H1 (cell line): ENCODE measurements at regions not wholly inside any gene's neighbourhood (a gene's known extent, or its start where the extent isn't known, plus 50 kb on each side); places are given as distances from the start of the nearest gene placed in this dataset.

Experiments
- CTCF ChIA-PET: fragments of 300-600 bp; sonication (Branson Sonifier 250); formaldehyde crosslinking; loops from one replicate; lab custom pipeline; 2021; ENCODE audit not compliant: partially characterized antibody; lab: Charles Lee
- POLR2A ChIA-PET: fragments of 300-600 bp; sonication (Branson Sonifier 250); formaldehyde crosslinking; loops from one replicate; lab custom pipeline; 2021; ENCODE audit warnings: inconsistent platforms; ENCODE audit not compliant: partially characterized antibody; lab: Charles Lee
- DNase-seq, 2 experiments: peaks; one replicate each; pipeline versions ENCODE4 v3.0.0 to v3.0.0-alpha.2; 2010 to 2022; ENCODE audit warnings: low spot score in 2 of 2, low read depth in 1 of 2, mixed read lengths in 1 of 2
- FAIRE-seq: peaks from 2 replicates; lab custom pipeline; 2011; peaks lifted over from hg19 to GRCh38; lab: Jason Lieb, UNC
- H2AFZ ChIP-seq: 2 replicates; pipeline ENCODE4 v1.8.1; 2012; ENCODE audit warnings: low read length, inconsistent platforms
- H2AK5ac ChIP-seq: 2 replicates; pipeline ENCODE4 v1.6.1; 2013; ENCODE audit warnings: low read depth, low read length
- H2BK120ac ChIP-seq: replicated peaks from 2 replicates; pipeline ENCODE3; 2013; ENCODE audit warnings: low read depth, low read length, inconsistent platforms
- H2BK12ac ChIP-seq: 2 replicates; pipeline ENCODE4 v1.6.1; 2013; ENCODE audit warnings: low read depth, low read length
- H2BK15ac ChIP-seq: 2 replicates; pipeline ENCODE4 v1.6.1; 2013; ENCODE audit warnings: low read length
- H2BK20ac ChIP-seq: 2 replicates; pipeline ENCODE4 v1.6.1; 2013; ENCODE audit warnings: low read length
- H2BK5ac ChIP-seq: 2 replicates; pipeline ENCODE4 v1.6.1; 2013; ENCODE audit warnings: low read depth, low read length
- H3K14ac ChIP-seq: 2 replicates; pipeline ENCODE4 v1.6.1; 2013; ENCODE audit warnings: inconsistent platforms; ENCODE audit not compliant: insufficient read length
- H3K18ac ChIP-seq: 2 replicates; pipeline ENCODE4 v1.6.1; 2013; ENCODE audit warnings: low read length; ENCODE audit errors: extremely low read depth
- H3K23ac ChIP-seq: 2 replicates; pipeline ENCODE4 v1.6.1; 2013; ENCODE audit warnings: inconsistent platforms; ENCODE audit not compliant: insufficient read length
- H3K23me2 ChIP-seq: 2 replicates; pipeline ENCODE4 v1.6.1; 2013; ENCODE audit warnings: low read depth, low read length
- H3K27ac ChIP-seq: 2 replicates; pipeline ENCODE4 v1.6.1; 2011; ENCODE audit warnings: low read depth, low read length, inconsistent platforms
- H3K27me3 ChIP-seq, 4 experiments: replicated peaks in 1 of 4; 1 replicate in 1 of 4; 2 replicates in 3 of 4; pipeline versions ENCODE4 v1.6.1 to v1.8.1; 2011 to 2013; ENCODE audit warnings: low read length in 3 of 4, mild to moderate bottlenecking in 3 of 4, inconsistent platforms in 2 of 4, mixed read lengths in 2 of 4, moderate library complexity in 1 of 4; ENCODE audit not compliant: control insufficient read depth in 3 of 4, insufficient read depth in 3 of 4; ENCODE audit errors: extremely low read depth in 1 of 4
- H3K36me3 ChIP-seq, 4 experiments: 2 replicates each; pipeline versions ENCODE4 v1.6.1 to v1.8.1; 2011 to 2013; ENCODE audit warnings: mild to moderate bottlenecking in 4 of 4, low read length in 3 of 4, moderate library complexity in 2 of 4, control low read depth in 1 of 4, inconsistent platforms in 1 of 4; ENCODE audit not compliant: insufficient read depth in 4 of 4, control insufficient read depth in 2 of 4
- H3K4ac ChIP-seq: replicated peaks from 2 replicates; pipeline ENCODE3; 2013; ENCODE audit warnings: low read length, low read depth, mixed read lengths, inconsistent platforms; ENCODE audit not compliant: insufficient read length
- H3K4me1 ChIP-seq, 4 experiments: replicated peaks in 1 of 4; 1 replicate in 1 of 4; 2 replicates in 3 of 4; pipeline versions ENCODE4 v1.6.1 to v1.8.1; 2011 to 2013; ENCODE audit warnings: low read length in 3 of 4, inconsistent platforms in 2 of 4, mixed read lengths in 1 of 4; ENCODE audit not compliant: insufficient read depth in 4 of 4, control insufficient read depth in 3 of 4
- H3K4me2 ChIP-seq, 2 experiments: 2 replicates each; pipeline versions ENCODE4 v1.6.1 to v1.8.1; 2011 to 2013; ENCODE audit warnings: low read depth in 2 of 2, low read length in 2 of 2, control low read depth in 1 of 2, inconsistent platforms in 1 of 2, mild to moderate bottlenecking in 1 of 2; ENCODE audit not compliant: insufficient read depth in 1 of 2
- H3K4me3 ChIP-seq, 4 experiments: fragments of 200-600, 300-600 bp in 1 of 4; sonication (generic), shearing (Covaris generic), sonication (Bioruptor Twin) in 1 of 4; 2 replicates each; pipeline versions ENCODE4 v1.5.1 to v1.8.1; 2011 to 2016; ENCODE audit warnings: low read length in 4 of 4, low read depth in 3 of 4, control low read depth in 2 of 4, inconsistent platforms in 2 of 4, mild to moderate bottlenecking in 2 of 4, mixed read lengths in 1 of 4, moderate library complexity in 1 of 4; ENCODE audit not compliant: insufficient read depth in 2 of 4; ENCODE audit errors: extremely low read depth in 1 of 4
- H3K56ac ChIP-seq: replicated peaks from 2 replicates; pipeline ENCODE3; 2013; ENCODE audit warnings: low read depth, mild to moderate bottlenecking, mixed read lengths, low read length, inconsistent platforms; ENCODE audit not compliant: insufficient read length
- H3K79me1 ChIP-seq: 2 replicates; pipeline ENCODE4 v1.6.1; 2013; ENCODE audit warnings: low read depth, low read length, control low read depth
- H3K79me2 ChIP-seq, 2 experiments: 2 replicates each; pipeline versions ENCODE4 v1.6.1 to v1.8.1; 2012 to 2013; ENCODE audit warnings: low read length in 2 of 2, mild to moderate bottlenecking in 2 of 2, inconsistent platforms in 1 of 2; ENCODE audit not compliant: insufficient read depth in 2 of 2, control insufficient read depth in 1 of 2
- H3K9ac ChIP-seq, 4 experiments: replicated peaks in 1 of 4; 1 replicate in 1 of 4; 2 replicates in 3 of 4; pipeline versions ENCODE4 v1.6.1 to v1.8.1; 2011 to 2013; ENCODE audit warnings: low read depth in 3 of 4, low read length in 3 of 4, control low read depth in 2 of 4, mild to moderate bottlenecking in 2 of 4, moderate library complexity in 2 of 4, inconsistent platforms in 1 of 4; ENCODE audit errors: extremely low read depth in 1 of 4
- H3K9me3 ChIP-seq, 2 experiments: 2 replicates each; pipeline versions ENCODE4 v1.6.1 to v1.8.1; 2012 to 2013; ENCODE audit warnings: mild to moderate bottlenecking in 2 of 2, moderate library complexity in 2 of 2, control low read depth in 1 of 2, inconsistent platforms in 1 of 2, low read depth in 1 of 2, low read length in 1 of 2, mixed read lengths in 1 of 2; ENCODE audit not compliant: insufficient read depth in 2 of 2
- H4K20me1 ChIP-seq, 2 experiments: replicated peaks in 1 of 2; 2 replicates each; pipeline versions ENCODE3 to v1.8.1; 2011 to 2013; ENCODE audit warnings: inconsistent platforms in 2 of 2, low read length in 2 of 2, mild to moderate bottlenecking in 1 of 2; ENCODE audit not compliant: insufficient read depth in 2 of 2, control insufficient read depth in 1 of 2
- H4K5ac ChIP-seq: 2 replicates; pipeline ENCODE4 v1.6.1; 2013; ENCODE audit warnings: low read length, low read depth, mixed read lengths, inconsistent platforms; ENCODE audit not compliant: insufficient read length
- H4K8ac ChIP-seq: 2 replicates; pipeline ENCODE4 v1.8.0; 2013; ENCODE audit warnings: mild to moderate bottlenecking, moderate library complexity, low read length, inconsistent platforms; ENCODE audit not compliant: insufficient read depth; ENCODE audit errors: extremely low read depth
- H4K91ac ChIP-seq: replicated peaks from 2 replicates; pipeline ENCODE3; 2013; ENCODE audit warnings: low read length, mixed read lengths, inconsistent platforms; ENCODE audit not compliant: insufficient read length
- WGBS, 2 experiments: shearing (Covaris generic) in 1 of 2; methylation state at CpG; one replicate each; pipeline versions ENCODE4 v1.1.6 to v1.1.7; 2013 to 2015; ENCODE audit warnings: low lambda C conversion rate in 2 of 2, mixed read lengths in 2 of 2, inconsistent platforms in 1 of 2, low coverage in 1 of 2, missing lambda C conversion rate in 1 of 2; ENCODE audit not compliant: insufficient replicate concordance in 2 of 2, insufficient coverage in 1 of 2, insufficient read length in 1 of 2; ENCODE audit errors: extremely low coverage in 1 of 2, missing lambda C conversion rate in 1 of 2; 5-methylcytosine and 5-hydroxymethylcytosine counted together

DNA sequence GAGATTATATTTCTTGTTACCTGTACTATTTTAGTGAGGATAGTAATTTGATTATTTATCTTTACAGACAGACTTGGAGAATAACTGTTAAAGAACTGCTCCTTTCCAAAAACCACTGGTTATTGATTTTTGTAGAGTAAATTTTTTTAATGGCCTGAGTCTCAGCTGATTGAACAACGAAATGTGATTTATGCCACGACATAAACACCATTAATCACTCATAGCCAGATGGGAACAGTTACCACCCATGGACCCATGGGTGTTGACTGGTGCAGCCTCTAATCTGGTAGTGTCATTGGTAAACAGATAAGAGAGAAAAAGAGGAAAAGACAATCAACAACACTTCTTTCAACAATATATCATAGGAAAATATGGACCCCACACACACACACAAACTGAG is 101.4 kb upstream of the BEND6 start:
- Histone ChIP-seq H3K4me3 (no peak overlapping the region), H3K79me1 (no peaks in the 10 kb centered on the region), H4K5ac (no peak overlapping the region), H3K18ac (no peak overlapping the region), H3K79me2 (peaks cover 0 to 8% of the 10 kb centered on the region in 2 experiments; a peak in 2 of 4 replicates), H3K27ac (no peak overlapping the region), H4K20me1 (peaks cover 0 to 1% of the 10 kb centered on the region in 2 experiments), H3K4me1 (peaks cover 5 to 18% (median 14%) of the 10 kb centered on the region in 4 experiments; a peak in 6 of 7 replicates), H3K4ac (no peak overlapping the region), H4K91ac (no peak overlapping the region), H2BK12ac (no peak overlapping the region), H3K9ac (no peak overlapping the region), H2AFZ (no peak overlapping the region), H3K27me3 (no peaks in the 10 kb centered on the region), H2BK5ac (no peak overlapping the region), H3K9me3 (no peaks in the 10 kb centered on the region), H3K56ac (no peak overlapping the region), H3K4me2 (no peak overlapping the region), H2AK5ac (no peak overlapping the region), H4K8ac (no peak overlapping the region), H3K36me3 (no peaks in the 10 kb centered on the region), H3K14ac (no peak overlapping the region), H2BK120ac (no peak overlapping the region), H3K23ac (no peak overlapping the region), H3K23me2 (peaks cover 11% of the 10 kb centered on the region), H2BK15ac (no peak overlapping the region), H2BK20ac (no peak overlapping the region)
- ChIA-PET POLR2A (interaction anchor here (0.6 kb wide), 1 partner anchor 12 kb away, joined by 3 read pairs; no protein-coding TSS in a partner anchor), CTCF (interaction anchor here (1.0 to 7.1 kb wide), 6 partner anchors 14 to 258 kb away, joined by 4 to 71 read pairs (median 8); no protein-coding TSS in a partner anchor)
- WGBS, 2 experiments: 85% methylated on average over 2 of the region's 2 CpGs; no CpG with 5 or more reads in 1 of the 2 experiments
- no peak for DNase-seq
- FAIRE-seq: no peak
